ENCODE measurements at regions not wholly inside any gene's neighbourhood (a gene's known extent, or its start where the extent isn't known, plus 50 kb on each side); places are given as distances from the start of the nearest gene placed in this dataset.
A peak's percentile ranks its signal among the peaks of the same experiment; 100 is the strongest.

DNA sequence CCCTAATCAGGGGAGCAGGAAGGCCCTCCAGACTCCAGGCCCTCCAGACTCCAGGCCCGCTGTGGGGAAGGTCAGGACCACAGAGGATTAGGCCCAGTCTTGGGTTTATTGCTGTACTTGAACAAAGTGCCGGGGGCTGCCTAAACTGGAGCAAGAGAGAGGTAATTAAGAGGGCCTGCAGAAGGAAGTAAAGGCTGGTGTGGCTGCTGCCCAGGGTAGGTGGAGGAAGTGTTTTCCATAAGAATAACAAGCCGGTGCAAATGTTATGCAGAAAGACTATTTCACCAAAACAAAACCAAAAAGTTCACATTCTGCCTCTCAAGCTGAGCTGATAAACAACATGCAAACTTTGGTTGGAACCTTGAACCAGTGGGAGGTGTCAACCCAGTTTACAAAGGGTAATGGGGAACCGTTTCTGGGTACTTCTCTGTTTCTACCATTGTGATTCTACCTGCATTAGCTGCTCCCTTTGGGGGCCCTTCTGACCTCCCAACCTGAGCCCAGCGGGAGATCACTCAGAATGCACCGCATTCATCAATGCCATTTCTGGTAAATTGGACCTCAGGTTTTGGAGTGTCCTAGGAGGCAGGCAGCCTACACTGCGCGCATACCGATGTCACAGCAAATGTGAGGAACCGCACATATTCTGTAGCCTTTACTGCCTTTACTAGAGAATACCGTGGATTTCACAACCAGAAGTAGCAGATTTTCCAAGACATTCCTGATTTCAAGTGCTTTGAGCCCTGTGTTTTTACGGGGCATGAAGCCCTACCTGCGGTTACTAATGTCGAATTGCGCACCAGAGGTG is 59.7 kb upstream of the BCOR start:
- no peak for DNase-seq

GRCh38 chrX:40156470-40157227 is 58.9 kb upstream of the BCOR start:
- no peak for DNase-seq

DNA sequence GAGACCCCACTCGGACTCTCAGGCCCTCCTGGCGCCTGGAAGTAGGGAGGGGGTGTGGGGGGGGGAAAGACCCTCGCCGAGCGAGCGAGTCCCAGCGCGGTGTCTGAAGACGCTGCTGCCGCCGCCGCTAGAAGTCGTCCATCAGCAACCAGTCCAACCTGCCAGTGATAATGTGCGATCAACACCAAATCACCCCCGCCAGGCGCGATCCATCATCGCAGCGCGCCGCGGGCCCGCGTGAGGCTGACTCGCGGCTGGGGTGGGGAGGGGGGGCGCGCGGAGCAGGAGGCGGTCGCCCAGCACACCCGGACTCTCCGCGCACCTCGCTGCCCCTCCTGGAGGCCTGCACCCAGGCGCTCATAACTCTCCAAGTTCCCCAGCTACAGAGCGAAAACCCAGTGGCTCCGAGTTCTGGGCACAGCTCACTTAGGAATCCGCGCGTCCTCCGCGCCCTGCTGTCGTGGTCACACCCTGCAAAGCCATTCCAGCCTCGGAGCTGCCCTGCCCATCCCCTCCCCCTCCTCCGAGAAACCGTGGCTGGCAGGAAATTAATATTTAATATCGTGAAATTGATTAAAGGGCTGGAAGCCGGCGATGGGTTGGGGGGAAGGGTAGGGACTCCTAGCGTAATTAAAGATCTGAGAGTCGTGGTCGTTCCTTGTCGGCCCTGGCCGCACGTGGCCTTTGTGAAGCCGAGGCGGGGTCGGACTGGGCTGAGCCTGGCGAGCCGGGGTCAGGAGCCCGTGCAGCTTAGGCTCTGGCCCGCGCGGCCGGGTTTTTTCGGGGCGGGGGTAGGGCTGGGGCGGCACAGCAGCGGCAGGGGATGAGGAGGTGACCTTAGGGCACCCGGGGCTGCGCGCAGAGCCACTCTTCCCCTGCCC is 58.1 kb upstream of the BCOR start:
- no peak for DNase-seq

GRCh38 chrX:40154853-40155588 is 57.3 kb upstream of the BCOR start:
- peak; percentile 74 for DNase-seq

DNA sequence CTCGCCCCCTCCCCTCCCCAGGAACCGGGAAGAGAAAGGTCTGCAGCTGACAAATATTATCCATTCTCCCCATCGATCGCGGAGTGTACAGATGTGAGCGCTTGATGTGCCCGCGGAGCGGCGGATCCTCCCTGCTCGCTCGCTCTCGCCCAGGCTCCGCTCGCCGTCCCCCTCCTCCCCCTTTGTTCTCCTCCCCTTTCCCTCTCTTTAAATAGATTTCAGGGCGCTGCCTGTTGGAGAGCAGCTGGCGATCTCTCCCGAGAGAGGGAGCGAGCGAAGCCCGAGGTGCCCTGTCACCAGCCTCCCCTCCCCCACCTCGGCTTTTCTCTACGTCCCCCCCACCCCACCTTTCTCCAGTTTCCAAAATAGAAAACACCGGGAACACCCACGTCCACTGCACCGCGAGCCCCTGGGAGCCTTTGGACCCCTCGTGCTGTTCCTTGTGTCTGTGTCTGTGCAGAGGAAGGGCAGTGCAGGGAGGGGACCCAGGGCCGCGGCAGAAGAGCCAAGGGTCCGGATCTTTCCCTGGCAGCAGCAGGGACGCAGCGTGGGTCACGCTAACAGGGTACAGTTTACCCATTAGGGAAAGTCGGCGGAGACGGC is 56.6 kb upstream of the BCOR start:
- DNase-seq, result no peak

DNA sequence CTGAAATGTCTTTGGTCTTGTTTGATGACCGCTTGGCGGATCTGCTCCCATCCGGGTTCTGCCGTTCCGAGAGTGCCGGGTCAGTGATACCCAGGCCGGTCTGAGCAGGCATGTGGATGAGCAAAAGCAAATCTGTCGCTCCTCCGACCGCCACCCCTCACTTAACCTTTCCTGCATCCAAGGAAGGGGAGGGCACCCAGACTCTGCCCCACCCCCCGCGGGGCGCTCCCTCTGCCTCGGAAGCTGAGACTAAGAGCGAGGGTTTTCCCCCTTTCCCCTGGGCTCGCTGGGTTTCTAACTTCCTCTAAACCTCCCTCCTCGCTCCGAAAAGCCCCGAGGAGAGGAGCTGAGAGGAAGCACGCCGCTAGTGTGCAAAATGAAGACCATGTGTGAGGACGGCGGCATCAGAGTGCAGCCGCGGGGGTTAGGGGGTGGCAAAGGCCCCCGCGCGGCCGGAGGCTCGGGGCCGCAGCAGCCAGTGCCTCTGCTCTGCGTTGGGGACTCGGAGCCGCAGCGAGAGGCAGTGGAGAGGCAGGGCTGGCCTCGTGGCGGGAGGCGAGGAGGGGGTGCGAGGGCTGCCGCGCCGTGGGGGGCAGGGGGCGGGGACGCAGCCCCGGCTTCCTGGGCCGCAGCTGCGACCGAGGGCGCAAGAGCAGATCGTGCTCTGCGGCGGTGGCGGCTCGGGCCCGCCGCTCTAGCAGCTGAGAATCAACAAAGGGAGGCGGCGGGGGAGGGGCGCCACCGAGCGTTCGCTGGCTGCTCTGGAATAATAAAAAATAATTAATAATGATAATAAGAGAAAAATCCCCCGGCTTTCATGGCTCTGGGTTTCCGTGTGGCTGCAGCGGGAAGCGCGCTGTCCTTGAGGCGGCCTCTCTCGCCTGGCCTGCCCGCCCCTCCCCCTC is 55.8 kb upstream of the BCOR start:
- peak; percentile 70 for DNase-seq

DNA sequence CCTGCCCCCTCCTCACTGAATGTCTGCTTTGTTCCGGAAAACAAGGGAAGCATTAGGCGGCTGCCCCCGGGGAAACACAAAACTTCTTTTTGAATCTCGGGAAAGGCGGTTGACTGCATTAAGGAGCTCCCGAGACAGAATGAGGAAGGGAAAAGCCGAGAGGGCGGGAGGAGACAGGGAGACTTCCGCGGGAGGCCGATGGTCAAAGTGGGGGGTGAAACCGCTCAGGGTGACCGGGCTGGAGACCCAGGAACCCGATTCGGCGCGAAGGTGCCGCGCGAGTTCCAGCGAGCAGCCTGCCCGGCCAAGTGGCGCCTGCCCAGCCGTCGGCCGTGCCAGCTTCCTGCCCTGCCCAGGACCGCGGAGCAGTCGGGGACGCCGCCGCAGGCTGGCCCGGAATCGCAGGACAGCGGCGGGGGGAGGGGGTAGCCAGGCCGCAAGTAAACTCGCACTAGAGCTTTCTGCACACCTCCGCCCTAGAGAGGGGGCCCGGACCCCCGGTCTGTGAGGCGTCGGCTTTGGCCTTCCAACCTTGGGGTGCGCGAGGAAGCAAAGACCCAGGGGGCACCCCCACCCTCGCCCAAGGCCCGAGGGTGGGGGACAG is 55.1 kb upstream of the BCOR start:
- peak; percentile 50 for DNase-seq

DNA sequence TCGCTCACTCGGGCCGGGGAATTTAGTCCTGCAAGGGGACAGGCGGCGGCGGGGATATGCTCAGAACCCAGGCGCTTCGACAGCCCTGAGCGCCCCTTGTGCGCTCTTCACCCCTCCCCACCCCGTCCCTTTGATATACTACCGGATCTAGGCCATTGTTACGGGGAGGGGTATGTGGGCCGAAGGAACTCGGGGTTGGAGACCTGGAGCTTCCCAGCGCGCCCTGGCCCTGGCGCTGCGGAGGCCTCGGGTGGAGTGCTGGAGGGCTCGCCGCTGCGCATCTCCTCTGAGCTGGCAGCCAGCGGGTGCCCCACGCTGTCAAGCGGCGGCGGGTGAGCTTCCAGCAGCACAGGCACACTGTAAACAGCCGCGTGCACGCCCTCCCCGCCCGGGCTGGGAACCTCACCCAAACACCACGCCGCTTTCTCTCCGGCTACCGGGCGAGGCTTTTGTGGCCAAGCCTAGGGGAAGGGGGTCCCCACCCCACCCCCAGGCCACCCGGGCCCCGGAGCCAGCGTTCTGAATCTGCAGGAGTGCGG is 54.5 kb upstream of the BCOR start:
- no peak for DNase-seq

- DNase-seq, result peak; percentile 57
These were observed 53.7 kb upstream of the BCOR start for GRCh38 chrX:40151211-40152172.

GRCh38 chrX:40150503-40150902 is 52.7 kb upstream of the BCOR start:
- no peak for DNase-seq

DNA sequence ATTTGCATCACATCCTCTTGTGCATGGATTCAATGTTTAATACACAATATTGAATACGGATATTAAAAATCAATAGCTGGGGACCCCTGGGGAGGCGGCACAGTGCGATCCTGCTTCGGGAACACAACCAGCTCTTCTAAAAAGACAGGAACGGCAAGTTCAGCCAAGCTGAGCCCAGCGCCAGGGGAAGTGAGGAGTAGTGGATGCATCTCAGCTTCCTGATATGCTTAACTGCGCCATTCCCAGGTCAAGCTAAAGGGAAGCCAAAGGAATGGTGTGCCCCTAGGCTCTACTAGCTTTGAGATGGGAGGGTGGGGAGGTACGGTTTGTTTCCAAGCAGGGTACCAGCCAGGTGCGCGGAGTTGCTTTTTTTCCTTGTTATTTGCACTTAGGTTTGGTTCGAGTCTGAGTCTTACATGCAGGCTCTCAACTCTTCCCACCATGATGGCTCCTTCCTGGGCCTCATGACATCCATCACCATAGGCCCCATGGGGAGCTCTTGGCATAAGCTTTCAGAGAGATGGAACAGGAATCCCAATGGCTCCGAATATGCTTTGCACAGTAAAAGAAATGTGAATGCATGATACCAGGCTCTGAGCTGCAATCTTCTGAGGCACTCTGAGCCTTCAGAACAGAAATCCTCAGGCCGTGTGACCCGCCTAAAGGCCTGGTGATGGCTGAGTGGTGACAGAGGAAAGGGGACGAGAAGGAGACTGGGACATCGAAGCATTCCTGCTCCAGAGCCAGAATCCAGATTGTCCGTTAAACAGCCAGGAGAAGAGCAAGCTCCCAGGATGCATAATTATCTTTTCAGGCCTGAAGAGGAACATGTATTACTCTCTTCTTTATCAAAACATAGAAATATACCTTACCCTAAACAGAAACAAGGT is 51.8 kb upstream of the BCOR start:
- DNase-seq, result no peak

- peak; percentile 43 for DNase-seq
These were observed 50.9 kb upstream of the BCOR start for GRCh38 chrX:40148385-40149285.

DNA sequence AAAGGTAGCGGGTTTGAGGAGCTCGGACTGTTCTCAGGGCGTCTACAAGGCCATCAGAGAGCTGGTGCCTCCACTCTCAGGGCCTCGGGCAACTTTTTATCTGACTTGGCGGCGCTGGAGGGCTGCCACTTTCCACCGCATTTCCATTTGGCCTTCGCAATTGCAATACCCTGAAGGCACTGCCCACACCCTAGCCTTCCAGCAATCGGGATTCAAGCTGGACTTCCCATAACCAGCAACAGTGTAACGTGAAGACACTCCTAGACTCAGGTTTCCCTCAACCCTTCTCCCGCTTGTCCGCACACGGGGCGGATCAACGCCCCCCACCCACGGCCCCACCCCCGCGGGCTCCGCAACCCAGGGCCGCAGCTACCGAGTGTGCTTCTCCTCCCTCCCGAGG is 50.2 kb upstream of the BCOR start:
- no peak for DNase-seq

Data from right hindlimb (tissue), 1 donor.